ENCODE measurements at regions not wholly inside any gene's neighbourhood (a gene's known extent, or its start where the extent isn't known, plus 50 kb on each side); places are given as distances from the start of the nearest gene placed in this dataset.

GRCh38 chrX:77396781-77397180 lies 50.4 kb upstream of the FGF16 start:
- Histone ChIP-seq H3K9ac (ENCODE audit: insufficient read depth, low read length) (no peak overlapping the region), H3K79me2 (ENCODE audit: control insufficient read depth, insufficient read depth, low read length) (no peaks in the 10 kb centered on the region), H2AFZ (ENCODE audit: low read length) (no peak overlapping the region), H3K36me3 (ENCODE audit: control insufficient read depth, insufficient read depth, low read length) (no peaks in the 10 kb centered on the region), H3K27me3 (ENCODE audit: control insufficient read depth, insufficient read depth, low read length) (no peaks in the 10 kb centered on the region), H4K20me1 (ENCODE audit: control insufficient read depth, extremely low read depth, insufficient read depth, low read length) (no peaks in the 10 kb centered on the region), H3K4me2 (ENCODE audit: extremely low read depth, insufficient read depth, low read length) (no peak overlapping the region), H3K4me1 (ENCODE audit: control insufficient read depth, extremely low read depth, insufficient read depth, low read length) (no peaks in the 10 kb centered on the region), H3K4me3 (replicated peaks in 1 of 4; ENCODE audit: control extremely low read depth in 1 of 4, insufficient read depth in 1 of 4, low read depth in 3 of 4, low read length in 4 of 4) (no peak overlapping the region), H3K27ac (ENCODE audit: insufficient read depth, low read length) (no peak overlapping the region), H3K9me3 (ENCODE audit: control insufficient read depth, insufficient read depth, low read depth, low read length) (no peaks in the 10 kb centered on the region)
- peak in 1 of 2 donors; percentile 10 for DNase-seq (ENCODE audit: low read depth in 2 of 2)
- no peak for TF ChIP-seq CTCF (conservative IDR thresholded peaks at IDR 0.05 in 1 of 2, IDR thresholded peaks at IDR 0.05 in 1 of 2; ENCODE audit: low read depth in 1 of 2, low read length in 2 of 2)
- no peak for TF ChIP-seq EZH2 (IDR thresholded peaks at IDR 0.05; ENCODE audit: low read length, missing control alignments)

All from fibroblast of lung (primary cell).